OCI-LY1 (cell line): ENCODE measurements at regions not wholly inside any gene's neighbourhood (a gene's known extent, or its start where the extent isn't known, plus 50 kb on each side); places are given as distances from the start of the nearest gene placed in this dataset.

ENCODE experiments used
- CTCF ChIP-seq: fragments of 200-600 bp; sonication (generic), shearing (Covaris generic); IDR thresholded peaks from 2 replicates; pipeline ENCODE4 v1.5.1; 2017; ENCODE audit warnings: mild to moderate bottlenecking, antibody characterized with exemption, low read length, moderate library complexity, mixed read lengths
- EZH2 ChIP-seq: fragments of 200-600 bp; sonication (generic), shearing (Covaris generic); IDR thresholded peaks from 2 replicates; pipeline ENCODE4 v1.8.0; 2017; ENCODE audit warnings: borderline replicate concordance, mixed run types, mild to moderate bottlenecking, antibody characterized with exemption, low read length, moderate library complexity, mixed read lengths

GRCh38 chr4:123034023-123034422, 111.6 kb upstream of the NUDT6 start:
- no peak for TF ChIP-seq CTCF
- TF ChIP-seq EZH2, result no peak
